A673 (cell line): ENCODE measurements at regions not wholly inside any gene's neighbourhood (a gene's known extent, or its start where the extent isn't known, plus 50 kb on each side); places are given as distances from the start of the nearest gene placed in this dataset.

Experiments
- BruUV-seq: library from RNA; stranded (reverse); fragments of 400-500 nt; replicated peaks from 2 replicates; lab custom pipeline; 2021; lab: Mats Ljungman, UMichigan
- CTCF ChIA-PET: fragments of 300-600 bp; sonication (Branson Sonifier 250); formaldehyde crosslinking; loops from one replicate; lab custom pipeline; 2022; ENCODE audit warnings: antibody characterized with exemption; lab: Charles Lee
- POLR2A ChIA-PET: fragments of 300-600 bp; sonication (Branson Sonifier 250); formaldehyde crosslinking; loops from one replicate; lab custom pipeline; 2022; ENCODE audit warnings: antibody characterized with exemption; ENCODE audit not compliant: low non-redundant PET; lab: Charles Lee
- DNase-seq: peaks from one replicate; pipeline ENCODE4 v3.0.0-alpha.2; 2015; ENCODE audit warnings: low spot score
- H3K27ac ChIP-seq: fragments of 200-600 bp; sonication (generic); 2 replicates; pipeline ENCODE4 v1.5.1; 2016; ENCODE audit warnings: mixed run types, low read depth, mild to moderate bottlenecking, mixed read lengths, antibody characterized with exemption, low read length; ENCODE audit not compliant: poor library complexity, severe bottlenecking
- H3K27me3 ChIP-seq: fragments of 200-600 bp; sonication (generic); replicated peaks from 2 replicates; pipeline ENCODE4 v1.6.1; 2017; ENCODE audit warnings: mixed run types, low read depth, mild to moderate bottlenecking, mixed read lengths, antibody characterized with exemption, low read length; ENCODE audit not compliant: insufficient read depth, poor library complexity
- H3K36me3 ChIP-seq: fragments of 200-600 bp; sonication (generic); 2 replicates; pipeline ENCODE4 v1.6.1; 2016; ENCODE audit warnings: mixed run types, mild to moderate bottlenecking, mixed read lengths, antibody characterized with exemption, low read length; ENCODE audit not compliant: insufficient read depth, poor library complexity, severe bottlenecking
- H3K4me1 ChIP-seq: fragments of 200-600 bp; sonication (generic); 2 replicates; pipeline ENCODE4 v1.6.1; 2017; ENCODE audit warnings: mixed run types, mild to moderate bottlenecking, mixed read lengths, antibody characterized with exemption, low read length; ENCODE audit not compliant: insufficient read depth, poor library complexity, severe bottlenecking
- H3K4me3 ChIP-seq: fragments of 200-600 bp; sonication (generic); 2 replicates; pipeline ENCODE4 v1.5.1; 2016; ENCODE audit warnings: low read depth, mixed run types, mild to moderate bottlenecking, mixed read lengths, low read length; ENCODE audit not compliant: poor library complexity, severe bottlenecking
- H3K9me3 ChIP-seq: fragments of 200-600 bp; sonication (generic); 2 replicates; pipeline ENCODE4 v1.6.1; 2016; ENCODE audit warnings: mixed run types, low read depth, mild to moderate bottlenecking, mixed read lengths, antibody characterized with exemption, low read length; ENCODE audit not compliant: poor library complexity, severe bottlenecking
- CTCF ChIP-seq: fragments of 300-800, 200-600 bp; sonication (generic); conservative IDR thresholded peaks from 2 replicates; pipeline ENCODE4 v1.5.1; 2017; ENCODE audit warnings: low read depth, mild to moderate bottlenecking, antibody characterized with exemption, low read length, moderate library complexity, mixed read lengths
- EZH2 ChIP-seq: fragments of 200-600 bp; sonication (generic); IDR thresholded peaks from 2 replicates; pipeline ENCODE4 v1.6.1; 2017; ENCODE audit warnings: borderline replicate concordance, low read depth, mild to moderate bottlenecking, mixed read lengths, antibody characterized with exemption, low read length; ENCODE audit not compliant: poor library complexity, severe bottlenecking
- intact Hi-C: fragments of 100-400 bp; cut with micrococcal nuclease; formaldehyde crosslinking; loops from one replicate; pipeline ENCODE4 v1.10.0; 2022; ENCODE audit not compliant: unreplicated experiment

DNA sequence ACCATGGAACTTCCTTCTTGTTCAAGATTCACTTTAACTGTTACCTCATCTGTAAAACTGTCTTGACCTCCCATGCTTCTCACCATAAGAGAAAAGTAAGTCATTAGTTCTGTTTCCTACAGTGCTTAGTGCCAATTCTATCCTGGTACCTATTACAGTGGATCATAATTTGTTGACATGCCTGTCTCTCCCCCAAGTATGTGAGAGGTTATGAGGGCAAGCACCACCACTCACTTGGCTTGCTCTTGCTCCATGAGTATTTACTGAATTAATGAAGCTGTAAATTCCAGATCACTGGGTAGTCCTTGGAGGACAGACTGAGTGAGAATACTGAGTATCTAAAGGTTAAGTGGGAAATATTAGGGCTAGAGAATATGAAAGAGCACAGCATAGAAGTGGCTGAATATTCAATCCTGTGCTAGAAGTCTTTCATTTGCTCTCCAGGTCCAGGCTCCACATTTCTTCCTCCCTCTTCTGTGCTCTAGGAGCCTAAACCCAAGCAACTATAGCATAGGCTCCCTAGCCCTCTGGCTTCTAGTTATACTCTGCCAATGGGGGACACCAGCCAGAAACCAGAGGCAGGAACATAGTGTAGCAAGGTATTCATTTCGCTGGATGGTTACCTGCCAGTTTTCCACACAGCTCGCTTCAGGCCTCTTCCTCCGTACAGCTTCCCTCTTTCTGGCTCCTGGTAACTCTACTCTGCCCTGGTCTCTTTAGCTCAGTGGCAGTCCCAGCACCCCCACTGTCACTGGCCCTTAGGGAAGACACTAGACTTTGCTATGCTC lies 118.2 kb upstream of the SLC5A12 start:
- intact Hi-C loops: no loop called here
- ChIA-PET CTCF (interaction anchor here (0.6 kb wide), 1 partner anchor 344 kb away, joined by 3 read pairs; no protein-coding TSS in a partner anchor), POLR2A (no interaction called here)
- BruUV-seq: no TSS peak
- H3K27ac ChIP-seq: no peak overlapping the region
- H3K9me3 ChIP-seq: no peaks in the 10 kb centered on the region
- peaks cover 5% of the 10 kb centered on the region for H3K27me3 ChIP-seq
- no peak overlapping the region for H3K4me3 ChIP-seq
- H3K4me1 ChIP-seq: no peaks in the 10 kb centered on the region
- no peak for DNase-seq
- no peaks in the 10 kb centered on the region for H3K36me3 ChIP-seq
- TF ChIP-seq CTCF: no peak
- TF ChIP-seq EZH2: no peak

GRCh38 chr11:26841818-26842473 lies 120.1 kb upstream of the SLC5A12 start:
- H3K4me3 ChIP-seq: no peak overlapping the region
- BruUV-seq: no TSS peak
- peaks cover 13% of the 10 kb centered on the region for H3K27me3 ChIP-seq
- no peak overlapping the region for H3K27ac ChIP-seq
- H3K4me1 ChIP-seq: no peaks in the 10 kb centered on the region
- CTCF ChIA-PET: interaction anchor here (0.6 kb wide), 1 partner anchor 66 kb away, joined by 6 read pairs; no protein-coding TSS in a partner anchor
- intact Hi-C loops: no loop called here
- no peak for DNase-seq
- no peak for TF ChIP-seq CTCF
- TF ChIP-seq EZH2: no peak
- POLR2A ChIA-PET: interaction anchor here (0.6 kb wide), 1 partner anchor 18 kb away, joined by 4 read pairs; no protein-coding TSS in a partner anchor
- no peaks in the 10 kb centered on the region for H3K9me3 ChIP-seq
- H3K36me3 ChIP-seq: no peaks in the 10 kb centered on the region

DNA sequence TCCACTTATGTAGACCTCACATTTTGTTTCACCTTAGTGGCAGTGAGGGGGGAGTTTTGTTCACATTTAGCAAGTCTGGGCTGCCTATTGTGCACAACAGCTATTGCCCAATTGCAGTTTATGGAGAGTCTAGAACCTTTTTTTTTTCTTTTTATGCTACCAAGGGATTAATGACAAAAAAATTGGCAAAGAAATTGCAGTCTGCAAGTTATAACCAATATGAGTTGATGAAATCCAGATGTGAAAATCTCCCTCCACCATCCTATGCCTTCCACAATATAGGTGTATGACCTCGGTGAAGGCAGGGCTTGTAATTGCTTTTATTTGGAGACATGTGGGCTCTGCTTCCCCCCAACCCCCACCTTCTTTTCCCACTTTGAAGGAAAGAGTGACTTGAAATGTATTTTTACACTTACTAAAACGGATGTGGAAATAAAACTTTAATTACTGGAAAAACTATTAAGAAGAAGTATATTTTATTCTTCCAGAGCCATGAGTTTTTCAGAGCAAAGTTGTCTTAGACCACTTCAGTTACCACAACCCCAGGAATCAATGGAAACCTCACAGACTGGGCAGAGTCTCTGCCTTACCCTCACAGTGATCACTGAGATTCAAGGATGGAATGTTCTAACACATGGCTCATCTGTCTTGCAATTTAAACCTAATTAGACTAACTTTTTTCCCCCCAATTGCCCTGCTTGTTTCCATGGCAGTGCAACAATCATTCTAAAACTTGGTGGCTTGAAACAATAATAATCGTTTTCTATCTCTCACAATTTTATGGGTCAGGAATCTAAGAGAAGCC lies 120.8 kb upstream of the SLC5A12 start:
- Histone ChIP-seq H3K36me3 (no peaks in the 10 kb centered on the region), H3K27me3 (peaks cover 20% of the 10 kb centered on the region), H3K27ac (no peak overlapping the region), H3K4me3 (no peak overlapping the region), H3K4me1 (no peaks in the 10 kb centered on the region), H3K9me3 (no peaks in the 10 kb centered on the region)
- ChIA-PET POLR2A (interaction anchor here (0.6 kb wide), 1 partner anchor 17 kb away, joined by 4 read pairs; no protein-coding TSS in a partner anchor), CTCF (interaction anchor here (0.6 kb wide), 1 partner anchor 66 kb away, joined by 6 read pairs; no protein-coding TSS in a partner anchor)
- DNase-seq: peak; percentile 40
- no TSS peak for BruUV-seq
- intact Hi-C loops: no loop called here
- TF ChIP-seq CTCF (no peak), EZH2 (no peak)
